Brain pericyte (primary cell): ENCODE measurements at regions not wholly inside any gene's neighbourhood (a gene's known extent, or its start where the extent isn't known, plus 50 kb on each side); places are given as distances from the start of the nearest gene placed in this dataset.

Experiments used
- DNase-seq: peaks from one replicate; pipeline ENCODE4 v3.0.0-alpha.2; 2012; ENCODE audit warnings: low read depth, low spot score

DNA sequence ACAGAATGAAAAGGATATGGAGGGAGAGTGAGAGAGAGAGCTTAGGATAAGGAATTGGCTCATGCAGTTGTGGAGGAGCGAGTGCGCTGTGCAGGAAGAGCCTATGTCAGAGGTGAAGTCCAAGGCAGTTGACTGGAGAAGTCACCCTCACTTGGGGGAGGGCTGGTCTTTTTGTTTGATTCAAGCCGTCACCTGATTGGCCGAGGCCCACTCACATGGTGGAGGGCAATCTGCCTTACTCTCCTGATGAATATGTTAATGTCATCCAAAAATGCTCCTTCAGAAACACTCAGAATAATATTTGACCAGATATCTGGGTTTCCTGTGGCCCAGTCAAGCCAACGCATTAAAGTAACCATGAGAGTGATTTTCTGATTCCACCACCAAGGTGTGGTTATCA is 131.7 kb downstream of the KATNIP start:
- DNase-seq: no peak

DNA sequence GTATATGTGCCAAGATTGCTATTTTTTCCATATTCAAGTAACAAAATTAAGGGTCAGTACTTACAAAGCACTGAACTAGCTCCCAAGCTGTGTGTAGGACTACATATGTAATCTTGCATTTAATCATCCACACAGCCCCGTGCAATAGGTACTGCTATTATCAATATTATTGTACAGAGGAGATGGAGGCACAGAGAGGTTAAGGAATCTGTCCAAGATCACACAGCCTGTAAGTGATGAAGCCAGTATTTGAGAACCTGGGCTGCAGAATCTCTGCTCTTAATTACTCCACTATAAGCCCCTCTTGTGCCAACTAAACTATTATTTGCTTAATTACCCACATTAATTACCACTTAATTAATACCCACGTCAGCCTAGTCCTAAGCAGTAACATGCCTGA is 134.1 kb downstream of the KATNIP start:
- DNase-seq: no peak

DNA sequence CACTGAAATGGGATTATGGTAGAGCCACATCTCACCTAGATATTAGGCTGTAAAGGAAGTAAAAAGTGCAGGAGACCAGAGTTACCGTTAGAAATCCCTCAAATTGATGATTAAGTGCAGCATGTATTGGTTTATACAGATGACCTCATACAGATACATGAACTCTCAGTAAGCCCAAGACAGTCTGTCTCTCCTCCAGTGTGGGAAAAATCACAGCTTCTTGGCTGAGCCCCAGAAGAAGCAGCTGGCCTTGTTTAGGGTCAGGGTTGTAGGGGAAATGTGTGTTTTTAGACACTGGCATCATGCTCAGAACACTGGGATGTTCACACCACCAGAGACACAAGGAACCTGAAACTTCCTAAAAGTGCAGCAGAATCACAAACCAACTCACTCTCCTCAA is 135.9 kb downstream of the KATNIP start:
- peak; percentile 75 for DNase-seq

DNA sequence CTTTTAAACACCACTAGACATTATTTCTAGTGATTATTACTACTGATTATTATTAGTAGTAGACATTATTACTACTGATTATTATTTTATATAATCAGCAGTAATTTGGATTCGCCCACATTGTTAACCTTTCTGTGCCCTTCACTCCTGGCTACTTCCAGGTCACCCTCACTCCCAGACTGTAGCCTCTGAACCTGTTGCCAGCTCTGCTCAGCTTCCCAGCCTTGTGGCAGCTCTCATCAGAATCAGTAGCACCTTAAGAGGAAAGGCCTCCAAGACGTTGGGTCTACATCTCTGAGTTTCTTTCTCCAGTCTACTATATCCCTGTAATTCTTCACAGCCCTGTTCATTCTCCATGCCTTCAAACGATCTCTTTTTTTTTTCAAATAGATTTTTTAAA is 137.0 kb downstream of the KATNIP start:
- no peak for DNase-seq

DNA sequence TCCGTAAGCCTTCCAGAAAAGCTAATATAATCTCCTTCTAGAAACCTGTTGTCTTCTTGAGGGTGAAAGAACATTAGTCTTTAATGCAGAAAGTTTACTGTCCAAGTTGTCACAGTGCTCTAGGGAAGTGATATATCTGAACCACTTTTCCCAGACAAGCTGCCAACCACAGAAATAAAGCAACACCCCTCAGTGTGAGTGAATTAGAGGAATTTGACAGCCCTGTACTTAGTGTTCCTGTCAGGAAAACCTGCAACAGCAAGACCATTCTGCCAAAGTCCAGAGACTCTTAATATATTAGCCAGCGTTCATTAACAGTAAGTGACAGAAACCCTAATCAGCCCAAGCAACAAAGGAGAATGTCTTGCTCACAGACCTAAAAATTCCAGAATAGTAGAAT is 137.7 kb downstream of the KATNIP start:
- no peak for DNase-seq

DNA sequence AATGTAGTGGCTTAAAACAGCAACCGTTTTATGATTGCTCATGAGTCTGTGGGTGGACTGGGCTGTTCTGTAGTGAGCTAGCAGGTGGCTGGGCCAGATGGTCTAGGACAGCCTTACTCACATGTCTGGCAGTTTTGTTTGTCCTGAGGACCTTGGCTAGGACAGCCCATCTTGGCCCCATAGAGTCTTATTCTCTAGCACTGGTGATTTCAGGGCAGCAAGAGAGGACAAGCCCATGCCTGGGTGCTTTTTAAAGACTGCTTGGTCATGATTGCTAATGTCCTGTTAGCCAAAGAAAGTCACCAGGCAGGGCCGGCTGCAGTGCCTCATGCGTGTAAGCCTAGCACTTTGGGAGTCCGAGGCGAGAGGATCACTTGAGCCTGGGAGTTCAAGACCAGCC is 139.8 kb downstream of the KATNIP start:
- DNase-seq: no peak

DNA sequence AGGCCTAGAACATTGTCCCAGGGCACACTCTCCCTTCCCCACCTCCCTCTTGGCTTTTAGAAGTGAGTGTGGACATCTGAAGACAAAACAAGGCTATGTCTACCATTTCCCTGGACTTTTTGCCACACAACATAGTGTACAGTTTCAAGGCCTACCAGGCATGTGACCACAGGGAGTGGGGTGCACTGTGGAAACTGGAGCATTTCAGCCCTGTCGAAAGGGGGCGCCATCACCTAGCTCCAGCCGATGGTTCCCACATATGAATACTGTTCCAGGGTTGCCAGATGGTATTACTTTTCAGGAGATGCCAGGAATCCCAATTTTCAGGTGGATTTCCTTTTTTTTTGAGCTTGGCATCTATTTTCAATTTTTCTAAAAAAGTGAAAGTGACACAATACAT is 140.7 kb downstream of the KATNIP start:
- no peak for DNase-seq

DNA sequence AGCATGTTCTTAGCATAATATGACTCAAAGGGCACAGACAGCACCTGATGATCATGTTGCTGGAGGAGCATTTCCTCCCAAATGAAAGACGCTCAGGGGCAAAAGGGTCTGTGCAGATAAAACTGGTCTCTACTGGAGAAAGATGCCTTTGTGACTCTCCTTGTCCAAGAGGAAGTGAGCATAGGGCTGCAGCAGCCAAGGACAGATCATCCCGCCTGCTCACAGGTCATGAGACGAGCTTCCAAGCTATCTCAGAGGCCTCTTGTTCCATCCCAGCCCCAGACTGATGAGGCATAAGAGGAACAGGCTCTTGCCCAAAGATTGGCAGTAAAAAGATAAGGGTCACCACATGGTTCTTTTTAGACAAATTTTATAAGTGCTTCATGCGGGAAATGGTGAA is 141.8 kb downstream of the KATNIP start:
- DNase-seq: no peak

DNA sequence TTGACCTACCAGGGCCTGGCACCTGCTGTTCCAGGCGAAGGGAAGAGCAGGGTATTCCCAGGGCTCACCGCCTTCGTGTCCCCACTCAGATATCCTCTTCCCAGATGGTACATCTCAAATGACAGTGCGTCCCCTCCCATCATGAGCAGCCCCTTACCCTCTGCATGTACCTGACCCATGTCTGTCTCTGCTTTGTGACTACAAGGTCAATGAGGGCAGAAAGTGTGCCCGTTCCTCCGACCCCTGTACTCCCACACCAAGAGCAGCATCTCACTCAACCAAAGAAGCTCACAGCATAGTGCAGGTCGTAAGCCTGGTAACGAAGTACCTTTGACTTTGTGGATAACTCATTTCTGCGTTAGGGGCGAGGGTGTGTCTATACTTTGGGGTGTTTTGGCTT is 142.6 kb downstream of the KATNIP start:
- no peak for DNase-seq

DNA sequence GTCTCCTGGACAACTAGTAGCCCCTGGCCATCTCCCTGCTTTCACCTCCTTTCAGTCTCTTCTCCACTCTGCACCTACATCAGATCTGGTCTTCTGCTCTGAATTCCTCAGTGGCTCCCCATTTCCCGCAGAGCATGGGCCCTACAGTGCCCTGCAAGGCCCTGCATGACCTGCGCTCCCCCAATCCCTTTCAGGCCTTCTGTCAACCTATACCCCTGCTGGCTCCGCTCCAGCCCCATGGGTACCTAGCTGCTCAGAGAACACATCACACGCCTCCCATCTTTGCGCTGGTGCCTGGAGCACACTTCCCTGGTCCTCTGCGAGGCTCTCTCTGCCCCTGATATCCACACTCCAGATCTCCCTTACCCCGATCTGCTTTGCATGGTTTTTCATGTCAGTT is 145.2 kb downstream of the KATNIP start:
- DNase-seq: no peak

DNA sequence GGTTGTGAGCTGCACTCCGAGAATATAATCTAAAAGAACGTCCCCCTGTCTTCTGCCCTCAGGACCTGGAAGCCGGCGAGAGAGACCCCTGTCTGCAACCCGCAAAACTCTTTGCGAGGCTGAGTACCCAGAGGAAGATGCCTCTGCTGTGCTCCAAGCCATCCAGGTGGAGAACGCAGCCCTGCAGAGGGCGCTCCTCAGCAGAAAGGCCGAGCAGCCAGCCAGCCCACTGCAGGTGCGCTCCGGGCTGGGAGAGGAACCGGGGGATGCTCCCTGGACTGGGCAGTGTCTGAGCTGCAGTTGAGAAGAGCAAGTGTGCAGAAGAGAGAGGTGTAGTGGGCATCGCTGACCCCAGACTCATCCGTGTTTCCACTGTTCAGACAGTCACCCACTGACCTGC is 148.3 kb downstream of the KATNIP start:
- DNase-seq: no peak

DNA sequence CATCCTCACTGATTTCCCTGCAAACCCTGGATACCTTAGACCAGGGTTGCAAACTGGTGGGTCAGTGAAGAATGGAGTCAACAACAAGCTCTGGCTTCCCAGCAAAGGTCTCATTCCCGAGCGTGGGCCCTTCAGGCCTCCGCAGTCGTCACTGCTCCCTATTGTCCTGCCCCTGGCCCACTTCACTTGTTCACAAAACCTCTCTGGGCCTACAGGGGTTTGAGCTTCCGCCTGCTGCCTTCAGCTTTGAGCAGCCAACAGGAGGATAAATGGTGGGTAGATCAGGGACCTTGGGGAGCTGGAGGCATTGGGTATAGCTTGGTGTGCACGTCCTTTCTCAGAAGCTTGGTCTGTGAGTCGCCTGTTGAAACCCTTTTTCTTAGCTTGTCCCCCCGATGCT is 148.8 kb downstream of the KATNIP start:
- DNase-seq: no peak

DNA sequence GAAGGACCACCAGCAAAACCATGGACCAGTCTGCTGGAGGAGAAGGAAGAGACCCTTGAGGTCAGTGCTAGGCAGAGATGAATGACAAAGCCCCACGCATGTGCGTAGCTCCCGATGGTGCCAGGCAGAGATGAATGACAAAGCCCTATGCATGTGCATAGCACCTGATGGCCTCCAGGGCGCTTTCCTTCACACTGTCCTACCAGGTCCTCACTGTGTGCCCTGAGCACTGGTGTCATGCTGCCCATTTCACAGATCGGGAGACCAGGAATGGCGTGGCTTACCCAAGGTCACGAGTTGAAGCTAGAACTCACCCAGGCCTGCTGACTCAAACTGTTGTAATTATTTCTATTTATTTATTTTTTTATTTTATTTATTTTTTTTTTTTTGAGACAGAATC is 149.6 kb downstream of the KATNIP start:
- DNase-seq: no peak

DNA sequence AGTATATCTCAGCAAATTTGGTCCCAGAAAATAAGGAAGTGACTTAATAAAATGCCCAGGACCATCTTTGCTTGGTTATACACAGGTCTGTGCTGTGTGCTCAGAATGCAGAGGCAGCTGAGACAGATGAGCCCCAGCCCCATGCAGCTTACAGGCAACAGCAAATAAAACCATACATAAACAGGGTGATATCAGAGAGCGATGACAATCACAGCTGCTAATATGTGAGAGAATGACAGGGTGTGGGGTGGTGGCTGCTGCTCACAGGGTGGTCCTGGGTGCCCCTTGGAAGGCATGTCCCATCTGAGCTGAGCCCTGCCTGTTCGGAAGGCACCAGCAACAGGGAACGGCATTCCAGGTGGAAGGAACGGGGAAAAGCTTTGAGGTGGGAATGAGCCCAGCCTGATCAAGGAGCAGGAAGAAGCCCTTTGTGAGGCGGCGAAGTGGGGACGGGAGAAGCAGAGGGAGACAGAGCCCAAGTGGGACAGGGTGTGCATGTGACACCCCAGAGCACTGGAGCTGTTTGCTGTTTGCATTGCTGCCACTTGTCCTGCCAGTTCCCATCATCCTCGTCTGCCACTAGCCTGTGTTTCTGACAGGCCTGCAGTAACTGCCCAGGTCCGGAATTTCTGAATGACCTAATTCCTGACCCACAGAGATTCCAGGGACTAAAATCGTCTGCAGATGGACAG is 150.5 kb downstream of the KATNIP start:
- no peak for DNase-seq

DNA sequence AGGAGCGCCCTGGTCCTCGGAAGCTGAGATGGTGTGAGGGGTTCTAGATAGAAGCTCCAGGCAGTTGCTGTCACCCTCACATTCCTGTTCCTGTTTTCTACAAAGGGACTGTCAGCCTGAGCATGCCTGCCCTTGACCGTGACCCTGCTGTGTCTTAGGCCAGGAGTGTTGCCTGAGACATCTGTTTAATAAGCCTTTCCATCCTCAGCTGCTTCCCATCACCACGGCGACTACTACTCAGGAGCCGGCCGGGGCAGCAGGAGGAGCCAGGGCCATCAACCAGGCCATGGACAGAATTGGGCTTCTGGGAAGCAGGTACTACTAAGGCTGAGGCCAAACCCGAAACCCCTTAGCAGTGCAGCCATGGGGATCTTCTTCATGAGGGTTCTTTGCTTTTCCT is 151.4 kb downstream of the KATNIP start:
- no peak for DNase-seq

DNA sequence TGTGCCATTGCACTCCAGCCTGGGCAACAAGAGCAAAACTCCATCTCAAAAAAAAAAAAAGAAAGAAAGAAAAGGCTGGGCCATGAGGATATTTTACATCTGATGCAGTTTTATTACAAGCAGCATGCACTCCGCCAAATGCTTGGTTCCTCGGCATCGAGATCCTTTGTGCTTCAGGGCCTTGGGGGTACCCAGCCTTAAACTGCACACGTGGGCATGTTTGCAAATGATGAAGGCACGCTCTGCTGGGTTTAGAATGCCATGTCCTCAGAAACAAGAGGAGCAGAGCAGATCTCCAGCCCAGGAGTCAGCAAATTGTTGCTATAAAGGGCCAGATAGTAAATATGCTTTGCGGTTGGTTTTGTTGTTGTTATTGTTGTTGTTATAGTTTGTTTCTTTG is 153.2 kb downstream of the KATNIP start:
- DNase-seq: no peak

DNA sequence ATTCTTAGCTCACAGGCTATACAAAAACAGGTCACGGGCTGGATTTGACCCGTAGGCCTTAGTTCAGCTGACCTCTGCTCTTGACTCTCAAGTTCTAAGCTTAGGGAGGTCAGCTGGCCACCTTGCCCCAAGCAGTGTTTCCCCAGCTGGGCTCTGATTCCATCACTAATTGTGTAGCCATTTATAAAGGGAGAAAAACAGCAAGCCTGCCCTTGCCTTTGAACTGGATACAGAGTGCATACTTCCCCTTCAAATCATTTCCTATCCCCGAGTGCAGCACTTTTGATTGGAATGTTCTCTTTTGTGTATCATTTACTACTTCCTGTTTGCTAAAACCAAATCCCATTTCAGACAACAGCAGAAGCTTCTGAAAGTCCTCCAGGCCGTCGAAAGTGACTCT is 153.6 kb downstream of the KATNIP start:
- DNase-seq: no peak

DNA sequence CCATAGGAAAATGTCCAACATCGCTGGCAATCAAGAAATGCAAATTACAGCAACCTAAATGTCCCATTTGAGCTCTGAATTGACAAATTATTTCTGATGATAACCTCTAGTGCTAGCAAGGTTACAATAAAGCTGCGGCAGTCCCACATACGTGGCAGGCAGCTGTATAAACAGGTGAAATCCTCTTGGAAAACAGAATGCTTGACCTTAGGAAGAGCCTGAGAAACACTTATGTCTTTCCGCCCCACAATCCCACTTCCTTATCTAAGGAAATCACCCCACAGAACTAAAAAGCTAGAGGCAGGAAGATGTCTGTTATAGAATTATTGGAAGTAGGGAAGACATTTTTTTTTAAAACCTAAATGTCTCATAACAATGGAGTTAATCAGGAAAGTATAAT is 154.3 kb downstream of the KATNIP start:
- no peak for DNase-seq

DNA sequence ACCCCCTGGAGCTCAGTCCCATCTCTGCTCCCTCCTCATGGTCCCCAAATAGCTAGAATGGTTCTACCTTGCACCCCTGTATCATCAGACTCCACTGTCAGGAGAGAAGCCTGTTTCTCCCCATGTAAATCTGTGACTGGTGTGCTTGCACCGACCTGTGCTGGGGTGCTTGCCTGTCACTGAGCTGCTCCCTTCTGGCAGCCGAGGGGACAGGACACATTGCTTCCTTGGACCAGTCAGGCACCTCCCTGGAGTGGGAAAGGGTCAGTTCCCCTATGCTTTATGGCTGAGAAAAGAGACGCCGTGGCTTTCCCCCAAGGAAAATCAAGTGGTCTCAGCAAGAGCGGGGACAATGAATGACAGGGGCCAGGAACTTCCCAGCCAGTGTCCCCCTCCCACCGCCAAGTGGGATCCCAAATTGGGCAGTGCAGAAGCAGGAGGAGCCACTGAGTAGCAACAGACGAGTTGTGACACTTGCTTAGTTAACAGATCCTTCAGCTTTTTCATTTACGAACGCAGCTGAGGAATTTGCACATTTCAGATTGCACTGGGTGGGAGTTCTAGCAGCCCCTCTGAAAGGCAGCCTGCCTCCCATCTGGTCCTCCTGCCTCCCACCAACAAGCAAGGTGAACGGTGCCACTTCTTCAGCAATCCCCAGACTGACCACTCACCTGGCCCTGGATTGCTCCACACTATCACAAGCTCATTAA is 156.4 kb downstream of the KATNIP start:
- no peak for DNase-seq

DNA sequence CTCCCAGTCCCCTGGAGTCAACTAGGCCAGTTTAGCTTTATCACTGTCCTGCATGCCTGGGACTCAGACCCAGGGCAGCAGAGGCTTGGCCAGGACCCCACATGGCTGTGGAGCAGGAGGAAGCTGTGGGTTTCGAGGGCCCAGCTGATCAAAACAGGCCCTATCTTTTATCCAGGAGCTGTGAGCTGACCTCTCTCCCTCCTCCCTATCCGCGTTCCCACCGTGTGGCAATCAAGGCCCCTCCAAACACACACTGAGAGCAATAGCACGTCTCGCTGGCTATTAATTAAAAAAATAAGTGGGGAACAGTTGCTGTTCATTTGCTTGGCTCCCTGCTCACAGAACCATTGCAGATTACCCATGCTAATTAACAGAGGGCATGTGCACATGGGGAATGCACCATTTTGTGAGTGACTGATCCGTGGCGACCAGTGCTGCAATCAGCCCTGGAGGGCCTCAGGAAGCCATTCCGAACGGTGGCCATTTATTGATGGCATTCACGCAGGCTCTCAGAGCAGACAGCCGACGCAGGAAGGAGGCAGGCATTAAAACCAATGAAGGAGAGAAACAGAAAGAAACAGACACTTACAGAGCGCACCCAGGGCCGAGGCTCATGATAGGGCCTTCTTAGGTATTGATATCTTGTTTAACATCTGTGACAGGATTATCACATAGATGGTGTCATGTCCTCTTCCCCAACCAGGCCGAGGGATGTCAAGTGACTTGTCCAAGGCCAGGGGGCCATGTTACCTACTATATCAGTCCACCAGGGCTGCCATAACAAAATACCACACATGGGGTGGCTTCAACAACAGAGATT is 157.1 kb downstream of the KATNIP start:
- DNase-seq: no peak

DNA sequence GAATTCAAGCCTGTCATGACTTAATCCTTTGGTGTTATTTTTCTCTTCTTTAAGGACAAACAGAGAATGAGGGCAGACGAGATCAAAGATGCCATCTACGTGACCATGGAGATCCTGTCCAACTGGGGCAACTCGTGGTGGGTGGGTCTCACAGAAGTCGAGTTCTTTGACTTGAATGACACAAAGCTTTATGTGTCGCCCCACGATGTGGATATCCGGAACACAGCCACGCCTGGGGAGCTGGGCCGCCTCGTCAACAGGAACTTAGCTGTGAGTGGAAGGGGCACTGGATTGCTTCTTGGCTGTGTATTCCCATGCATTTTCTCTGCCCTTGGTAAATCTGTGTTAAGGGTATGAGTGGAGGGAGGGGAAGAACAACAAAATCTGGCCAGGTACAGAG is 158.7 kb downstream of the KATNIP start:
- DNase-seq: no peak

DNA sequence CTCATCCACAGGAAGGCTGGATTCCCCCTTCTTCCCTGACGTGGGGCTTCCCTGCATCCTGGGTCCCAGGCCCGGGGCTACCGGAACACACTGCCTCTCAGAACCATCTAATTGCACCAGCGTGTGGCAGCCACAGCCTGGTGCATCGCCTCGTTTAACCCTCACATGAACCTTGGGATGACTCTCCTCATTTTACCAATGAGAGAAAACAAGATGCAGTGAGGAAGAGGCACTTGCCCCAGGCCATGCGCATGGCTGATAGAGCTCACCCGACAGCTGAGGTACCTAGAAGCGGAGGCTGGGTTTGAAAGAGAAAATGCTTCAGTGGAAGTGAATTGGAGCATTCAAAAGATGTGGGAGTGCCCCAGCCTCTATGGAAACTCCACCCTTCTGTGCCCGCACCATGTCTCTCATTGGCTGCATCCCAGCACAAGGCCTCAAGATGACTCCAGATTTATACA is 162.3 kb downstream of the KATNIP start:
- no peak for DNase-seq

DNA sequence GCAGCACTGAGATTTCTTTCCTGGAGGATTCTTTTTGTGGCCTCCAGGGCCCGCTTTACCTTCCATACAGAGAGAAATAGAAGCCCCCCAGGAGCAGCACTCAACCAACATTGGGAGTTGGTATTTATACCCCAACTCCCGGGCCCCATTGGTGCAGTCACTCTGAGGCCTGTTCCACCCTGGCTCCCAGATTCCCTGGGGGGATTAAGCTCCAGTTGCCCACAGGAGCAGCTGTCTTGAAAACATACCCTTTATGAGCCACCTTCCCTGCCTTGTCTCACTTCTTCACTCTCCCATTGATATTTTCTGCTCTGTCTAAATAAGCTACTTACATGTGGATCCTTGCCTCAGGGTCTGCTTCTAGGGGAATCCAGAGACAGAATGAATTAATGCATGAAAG is 167.8 kb downstream of the KATNIP start:
- DNase-seq: no peak
